Astrocyte (in vitro differentiated cells and primary cell): ENCODE measurements at regions not wholly inside any gene's neighbourhood (a gene's known extent, or its start where the extent isn't known, plus 50 kb on each side); places are given as distances from the start of the nearest gene placed in this dataset.

ENCODE experiments used
- EZH2 ChIP-seq: IDR thresholded peaks from 2 replicates; pipeline ENCODE4 v1.6.1; 2012; ENCODE audit warnings: mild to moderate bottlenecking, low read length, inconsistent platforms; ENCODE audit not compliant: insufficient read depth
- TF ChIP-seq, protein P1 (sequence below): IDR thresholded peaks from 2 replicates; pipeline ENCODE4 v1.5.1; 2011; ENCODE audit warnings: low read depth, mild to moderate bottlenecking, inconsistent platforms, low read length, moderate library complexity; ENCODE audit not compliant: insufficient read depth

DNA sequence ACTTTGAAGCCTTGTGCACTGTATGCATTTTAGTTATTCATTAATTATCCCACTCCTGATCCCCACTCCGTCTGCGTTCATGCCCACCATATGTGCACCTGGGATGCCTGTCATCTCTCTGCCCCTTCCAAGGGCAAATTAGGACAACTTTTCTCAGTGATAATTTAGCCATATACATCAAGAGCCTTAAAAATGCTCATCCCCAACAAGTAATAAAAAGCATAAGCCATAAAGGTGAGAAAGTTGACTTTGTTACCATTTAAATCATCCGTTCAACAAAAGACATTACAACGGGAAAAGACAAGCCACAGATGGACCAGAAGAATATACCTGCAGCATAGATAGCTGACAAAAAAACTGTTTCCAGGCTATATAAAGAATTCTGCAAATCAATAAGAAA, 131.4 kb upstream of the LINGO1 start:
- TF ChIP-seq, protein P1, sequence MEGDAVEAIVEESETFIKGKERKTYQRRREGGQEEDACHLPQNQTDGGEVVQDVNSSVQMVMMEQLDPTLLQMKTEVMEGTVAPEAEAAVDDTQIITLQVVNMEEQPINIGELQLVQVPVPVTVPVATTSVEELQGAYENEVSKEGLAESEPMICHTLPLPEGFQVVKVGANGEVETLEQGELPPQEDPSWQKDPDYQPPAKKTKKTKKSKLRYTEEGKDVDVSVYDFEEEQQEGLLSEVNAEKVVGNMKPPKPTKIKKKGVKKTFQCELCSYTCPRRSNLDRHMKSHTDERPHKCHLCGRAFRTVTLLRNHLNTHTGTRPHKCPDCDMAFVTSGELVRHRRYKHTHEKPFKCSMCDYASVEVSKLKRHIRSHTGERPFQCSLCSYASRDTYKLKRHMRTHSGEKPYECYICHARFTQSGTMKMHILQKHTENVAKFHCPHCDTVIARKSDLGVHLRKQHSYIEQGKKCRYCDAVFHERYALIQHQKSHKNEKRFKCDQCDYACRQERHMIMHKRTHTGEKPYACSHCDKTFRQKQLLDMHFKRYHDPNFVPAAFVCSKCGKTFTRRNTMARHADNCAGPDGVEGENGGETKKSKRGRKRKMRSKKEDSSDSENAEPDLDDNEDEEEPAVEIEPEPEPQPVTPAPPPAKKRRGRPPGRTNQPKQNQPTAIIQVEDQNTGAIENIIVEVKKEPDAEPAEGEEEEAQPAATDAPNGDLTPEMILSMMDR, result no peak
- TF ChIP-seq EZH2, result no peak
